Stomach (tissue), 8 donors: ENCODE measurements at regions not wholly inside any gene's neighbourhood (a gene's known extent, or its start where the extent isn't known, plus 50 kb on each side); places are given as distances from the start of the nearest gene placed in this dataset.
A peak's percentile ranks its signal among the peaks of the same experiment; 100 is the strongest.

ENCODE experiments used
- DNase-seq, 2 donors: peaks; one replicate each; pipeline versions ENCODE4 v3.0.0 to v3.0.0-alpha.2; 2013 to 2019
- H3K27ac ChIP-seq, 5 donors: fragments of 200-600 bp in 4 of 5; sonication (generic) in 4 of 5; one replicate each; pipeline ENCODE4 v1.5.1; 2013 to 2019; ENCODE audit warnings: mild to moderate bottlenecking in 1 of 5, moderate library complexity in 1 of 5
- H3K27me3 ChIP-seq, 3 donors: fragments of 200-600 bp; sonication (generic); one replicate each; pipeline ENCODE4 v1.5.1; 2017 to 2019; ENCODE audit warnings: mixed run types in 1 of 3
- H3K36me3 ChIP-seq, 4 donors: fragments of 200-600 bp; sonication (generic); 1 replicate in 3 of 4; 2 replicates in 1 of 4; pipeline ENCODE4 v1.5.1; 2016 to 2019
- H3K4me1 ChIP-seq, 4 donors: fragments of 200-600 bp; sonication (generic); one replicate each; pipeline ENCODE4 v1.5.1; 2016 to 2019
- H3K4me3 ChIP-seq, 4 donors: fragments of 200-600 bp; sonication (generic) in 3 of 4; one replicate each; pipeline ENCODE4 v1.5.1; 2016 to 2019; ENCODE audit warnings: mild to moderate bottlenecking in 1 of 4
- H3K9me3 ChIP-seq, 4 donors: fragments of 200-600 bp; sonication (generic); one replicate each; pipeline ENCODE4 v1.5.1; 2016 to 2019
- EP300 ChIP-seq: sonication (generic); formaldehyde crosslinking; IDR thresholded peaks from one replicate; pipeline ENCODE4 v1.6.1; 2017; ENCODE audit warnings: antibody characterized with exemption
- POLR2A ChIP-seq, 4 donors: fragments of 450-650 bp; IDR thresholded peaks; one replicate each; pipeline ENCODE4 v1.6.1; 2016; ENCODE audit warnings: antibody characterized with exemption in 4 of 4, control low read depth in 2 of 4, mild to moderate bottlenecking in 1 of 4, moderate library complexity in 1 of 4
- POLR2AphosphoS5 ChIP-seq, 3 donors: sonication (generic); formaldehyde crosslinking; IDR thresholded peaks; one replicate each; pipeline ENCODE4 v1.6.1; 2016; ENCODE audit warnings: antibody characterized with exemption in 3 of 3
- WGBS, 5 donors: extraction: QIAGEN DNeasy Blood & Tissue Kit in 3 of 5; methylation state at CpG; one replicate each; pipeline versions ENCODE4 v1.1.5 to v1.1.7; 2013 to 2018; 5-methylcytosine and 5-hydroxymethylcytosine counted together
- intact Hi-C: fragments of 100-400 bp; cut with DNase I; formaldehyde crosslinking; loops from one replicate; pipeline ENCODE4 v1.15.1; 2023; ENCODE audit warnings: low total_unique reads
- TF ChIP-seq, protein P1 (sequence below), 7 experiments: fragments of 450-650 bp in 4 of 7; fragments of 200-600 bp in 3 of 7; sonication (generic) in 3 of 7; IDR thresholded peaks; one replicate each; pipeline ENCODE4 v1.5.1; 2016 to 2019; ENCODE audit warnings: antibody characterized with exemption in 7 of 7, control low read depth in 2 of 7, mild to moderate bottlenecking in 1 of 7
- donor health status: healthy with polysubstance abuse.
- donor health status: Bipolar disorder and iron deficiency.
- donor health status: healthy.

DNA sequence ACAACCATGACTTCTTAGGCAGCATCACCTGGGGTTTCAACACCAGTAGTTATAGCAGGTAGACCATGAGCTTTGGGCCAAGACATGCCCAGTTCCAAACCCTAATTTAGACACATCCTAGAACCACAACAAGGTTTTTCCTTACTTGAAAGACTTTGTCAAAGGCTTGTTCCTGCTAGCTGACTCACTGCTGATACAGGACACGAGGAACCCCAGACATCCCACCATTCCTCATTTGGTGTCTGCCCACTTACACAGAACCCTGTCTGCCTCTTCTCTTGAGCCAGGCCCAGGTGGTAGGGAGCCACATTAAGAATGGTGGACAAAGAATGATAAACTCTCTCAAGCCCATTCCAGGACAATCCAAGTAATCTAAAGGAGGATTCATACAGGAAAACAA, 109.0 kb downstream of the CCDC71L start:
- no peaks in the 10 kb centered on the region for H3K27me3 ChIP-seq
- H3K36me3 ChIP-seq = no peaks in the 10 kb centered on the region
- H3K4me1 ChIP-seq = no peaks in the 10 kb centered on the region
- peaks cover 0 to 6% (median 0%) of the 10 kb centered on the region in 4 donors for H3K9me3 ChIP-seq
- intact Hi-C loops = no loop called here
- no peak overlapping the region for H3K27ac ChIP-seq
- WGBS, 5 donors = 75 to 95% (median 88%) methylated on average over 1 of the region's 1 CpG
- TF ChIP-seq EP300 (no peak), POLR2A (IDR thresholded peaks at IDR 0.05) (no peak), POLR2AphosphoS5 (IDR thresholded peaks at IDR 0.05) (no peak)
- TF ChIP-seq, protein P1, sequence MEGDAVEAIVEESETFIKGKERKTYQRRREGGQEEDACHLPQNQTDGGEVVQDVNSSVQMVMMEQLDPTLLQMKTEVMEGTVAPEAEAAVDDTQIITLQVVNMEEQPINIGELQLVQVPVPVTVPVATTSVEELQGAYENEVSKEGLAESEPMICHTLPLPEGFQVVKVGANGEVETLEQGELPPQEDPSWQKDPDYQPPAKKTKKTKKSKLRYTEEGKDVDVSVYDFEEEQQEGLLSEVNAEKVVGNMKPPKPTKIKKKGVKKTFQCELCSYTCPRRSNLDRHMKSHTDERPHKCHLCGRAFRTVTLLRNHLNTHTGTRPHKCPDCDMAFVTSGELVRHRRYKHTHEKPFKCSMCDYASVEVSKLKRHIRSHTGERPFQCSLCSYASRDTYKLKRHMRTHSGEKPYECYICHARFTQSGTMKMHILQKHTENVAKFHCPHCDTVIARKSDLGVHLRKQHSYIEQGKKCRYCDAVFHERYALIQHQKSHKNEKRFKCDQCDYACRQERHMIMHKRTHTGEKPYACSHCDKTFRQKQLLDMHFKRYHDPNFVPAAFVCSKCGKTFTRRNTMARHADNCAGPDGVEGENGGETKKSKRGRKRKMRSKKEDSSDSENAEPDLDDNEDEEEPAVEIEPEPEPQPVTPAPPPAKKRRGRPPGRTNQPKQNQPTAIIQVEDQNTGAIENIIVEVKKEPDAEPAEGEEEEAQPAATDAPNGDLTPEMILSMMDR (IDR thresholded peaks at IDR 0.05) = no peak
- DNase-seq = no peak
- H3K4me3 ChIP-seq = no peak overlapping the region

DNA sequence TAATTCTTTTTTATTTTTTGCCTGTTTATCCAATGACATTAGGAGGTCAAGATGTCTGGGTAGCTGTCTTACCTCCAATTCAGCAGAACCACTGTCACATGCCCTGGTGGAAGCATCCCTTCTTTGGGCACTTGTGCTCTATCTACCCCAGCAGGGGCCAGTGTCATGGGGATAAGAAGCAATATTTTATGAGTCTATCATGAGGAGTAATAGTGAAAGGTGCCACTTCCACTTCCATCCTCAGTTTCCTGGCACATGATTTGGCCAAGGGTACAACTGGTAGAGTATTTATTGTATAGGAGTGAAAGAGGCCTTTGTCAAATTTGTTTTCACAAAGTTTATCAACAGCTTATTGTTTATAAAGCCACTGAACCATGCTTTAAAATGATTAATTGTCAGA, 112.5 kb downstream of the CCDC71L start:
- H3K27ac ChIP-seq = no peak overlapping the region
- H3K9me3 ChIP-seq = no peaks in the 10 kb centered on the region
- no peak for DNase-seq
- no peaks in the 10 kb centered on the region for H3K36me3 ChIP-seq
- H3K27me3 ChIP-seq = no peaks in the 10 kb centered on the region
- intact Hi-C loops = no loop called here
- no peaks in the 10 kb centered on the region for H3K4me1 ChIP-seq
- no peak overlapping the region for H3K4me3 ChIP-seq
- TF ChIP-seq EP300 = no peak
- TF ChIP-seq POLR2AphosphoS5 (IDR thresholded peaks at IDR 0.05) = no peak
- TF ChIP-seq, protein P1 (IDR thresholded peaks at IDR 0.05) = no peak
- TF ChIP-seq POLR2A (IDR thresholded peaks at IDR 0.05) = no peak

DNA sequence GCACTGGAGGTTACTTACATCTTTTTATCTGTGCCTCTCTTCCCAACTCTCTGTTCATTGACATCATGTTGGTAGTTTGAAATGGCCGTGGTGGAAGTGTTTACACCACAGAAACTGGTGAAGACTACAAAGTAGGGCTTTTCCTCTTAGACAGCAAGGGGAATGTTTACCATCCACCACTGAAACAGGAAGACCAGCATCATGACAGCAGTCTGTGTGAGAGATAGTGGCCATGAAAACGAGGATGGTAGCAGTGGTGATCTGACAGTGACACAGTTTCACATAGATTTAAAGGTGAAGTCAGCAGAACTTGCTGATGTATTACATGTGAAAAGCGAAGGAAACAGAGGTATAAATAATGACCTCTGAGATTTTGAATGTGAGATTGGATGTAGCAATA, 115.7 kb downstream of the CCDC71L start:
- TF ChIP-seq POLR2A (IDR thresholded peaks at IDR 0.05) (no peak), POLR2AphosphoS5 (IDR thresholded peaks at IDR 0.05) (no peak), EP300 (no peak)
- TF ChIP-seq, protein P1 (IDR thresholded peaks at IDR 0.05) = no peak
- Histone ChIP-seq H3K27me3 (no peaks in the 10 kb centered on the region), H3K4me1 (peaks cover 0 to 13% (median 6%) of the 10 kb centered on the region in 4 donors), H3K9me3 (no peaks in the 10 kb centered on the region), H3K4me3 (no peak overlapping the region), H3K36me3 (no peaks in the 10 kb centered on the region), H3K27ac (no peak overlapping the region)
- 58 to 73% (median 65%) methylated on average over 3 of the region's 3 CpGs for WGBS, 5 donors
- no peak for DNase-seq
- intact Hi-C loops = no loop called here

DNA sequence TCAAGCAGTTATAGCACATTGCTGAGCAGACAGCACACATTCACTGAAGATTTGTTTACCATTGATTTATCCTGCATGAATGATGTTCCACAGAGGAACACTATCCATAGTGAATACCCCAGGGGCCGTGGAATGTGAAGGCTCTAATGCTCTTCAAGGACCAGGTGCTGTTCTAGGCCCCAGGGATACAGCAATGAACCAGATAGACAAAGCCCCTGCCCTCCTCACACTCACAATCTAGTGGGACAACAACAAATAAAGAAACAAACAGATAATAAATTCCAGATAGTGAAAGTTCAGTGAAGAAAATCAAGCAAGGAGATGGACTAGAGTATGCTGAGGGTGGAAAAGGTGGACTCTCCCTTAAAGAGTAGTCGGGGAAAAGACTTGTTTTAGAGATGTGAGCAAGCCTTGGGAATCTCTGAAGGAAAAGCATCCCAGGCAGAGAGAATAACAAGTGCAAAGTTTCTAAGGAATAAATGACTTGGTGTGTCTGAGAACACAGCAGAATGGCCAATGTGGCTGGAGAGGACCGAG, 117.7 kb downstream of the CCDC71L start:
- H3K27ac ChIP-seq = peak overlapping the region in 3 of 5 donors; percentile 54 to 70 (median 63)
- H3K4me3 ChIP-seq = no peak overlapping the region
- TF ChIP-seq, protein P1 (IDR thresholded peaks at IDR 0.05) = no peak
- no peak for TF ChIP-seq POLR2AphosphoS5 (IDR thresholded peaks at IDR 0.05)
- DNase-seq = peak in 1 of 2 donors; percentile 4
- 60 to 85% (median 70%) methylated on average over 3 of the region's 3 CpGs for WGBS, 5 donors
- H3K4me1 ChIP-seq = peaks cover 0 to 13% (median 6%) of the 10 kb centered on the region in 4 donors
- intact Hi-C loops = no loop called here
- H3K9me3 ChIP-seq = no peaks in the 10 kb centered on the region
- no peaks in the 10 kb centered on the region for H3K36me3 ChIP-seq
- no peaks in the 10 kb centered on the region for H3K27me3 ChIP-seq
